HCT116 (cell line): ENCODE measurements at regions not wholly inside any gene's neighbourhood (a gene's known extent, or its start where the extent isn't known, plus 50 kb on each side); places are given as distances from the start of the nearest gene placed in this dataset.
"Not testable (repeated sequence)": the region's sequence is repeated elsewhere in the genome, so short reads cannot be mapped to it uniquely, and the experiment has no call there.

Experiments
- ATAC-seq: fragments of 200-7000 bp; cut with Tn5 transposase; 2 replicates; pipeline ENCODE4 v1.9.1; 2020; ENCODE audit warnings: mild to moderate bottlenecking, moderate library complexity
- BruUV-seq: library from RNA; stranded (reverse); fragments of 400-500 nt; replicated peaks from 2 replicates; lab custom pipeline; 2021; lab: Mats Ljungman, UMichigan
- CTCF ChIA-PET: fragments of 300-600 bp; sonication (Branson Sonifier 250); formaldehyde crosslinking; loops from one replicate; lab custom pipeline; 2021; ENCODE audit warnings: antibody characterized with exemption; lab: Charles Lee
- POLR2A ChIA-PET: fragments of 300-600, 350-600 bp; sonication (Branson Sonifier 250); formaldehyde crosslinking; loops from one replicate; lab custom pipeline; 2021; ENCODE audit warnings: antibody characterized with exemption; lab: Charles Lee
- RAD21 ChIA-PET, 2 experiments: fragments of 300-600 bp; sonication (Branson Sonifier 250); formaldehyde crosslinking; loops; one replicate each; lab custom pipeline; 2023; ENCODE audit warnings: low total read pairs in 2 of 2; ENCODE audit not compliant: uncharacterized antibody in 2 of 2, unreplicated experiment in 2 of 2, low non-redundant PET in 1 of 2; lab: Charles Lee
- DNase-seq: peaks from one replicate; pipeline ENCODE4 v3.0.0-alpha.2; 2010; ENCODE audit warnings: low read depth, low spot score
- H2AFZ ChIP-seq: fragments of 200-600 bp; shearing (Covaris generic), sonication (generic); 2 replicates; pipeline ENCODE4 v1.6.1; 2017; ENCODE audit warnings: low read depth, mixed run types, mixed read lengths, antibody characterized with exemption, low read length; ENCODE audit not compliant: poor library complexity, severe bottlenecking
- H3K27ac ChIP-seq: 2 replicates; pipeline ENCODE4 v1.5.1; 2012; ENCODE audit warnings: low read depth, low read length
- H3K27me3 ChIP-seq: fragments of 200-600 bp; sonication (generic); 2 replicates; pipeline ENCODE4 v1.6.1; 2016; ENCODE audit warnings: mixed run types, low read length, mixed read lengths; ENCODE audit not compliant: insufficient read depth
- H3K36me3 ChIP-seq, 2 experiments: fragments of 200-500 bp in 1 of 2; fragments of 200-600 bp in 1 of 2; sonication (Bioruptor generic) in 1 of 2; sonication (generic) in 1 of 2; 2 replicates each; pipeline versions ENCODE4 v1.5.1 to v1.6.1; 2014 to 2016; ENCODE audit warnings: low read length in 2 of 2, inconsistent platforms in 1 of 2, mixed read lengths in 1 of 2, mixed run types in 1 of 2; ENCODE audit not compliant: insufficient read depth in 2 of 2, control insufficient read depth in 1 of 2
- H3K4me1 ChIP-seq, 2 experiments: fragments of 200-600 bp in 1 of 2; sonication (generic) in 1 of 2; 2 replicates each; pipeline versions ENCODE4 v1.5.1 to v1.6.1; 2012 to 2017; ENCODE audit warnings: low read length in 2 of 2, inconsistent platforms in 1 of 2, mild to moderate bottlenecking in 1 of 2, mixed read lengths in 1 of 2, mixed run types in 1 of 2, moderate library complexity in 1 of 2; ENCODE audit not compliant: insufficient read depth in 2 of 2, control insufficient read depth in 1 of 2
- H3K4me2 ChIP-seq: fragments of 200-600 bp; sonication (generic); 2 replicates; pipeline ENCODE4 v1.6.1; 2017; ENCODE audit warnings: mixed run types, low read length, mixed read lengths
- H3K4me3 ChIP-seq, 2 experiments: fragments of 200-600 bp in 1 of 2; sonication (generic) in 1 of 2; replicated peaks in 1 of 2; 2 replicates each; pipeline ENCODE4 v1.5.1; 2011 to 2016; ENCODE audit warnings: low read length in 2 of 2, control low read depth in 1 of 2, low read depth in 1 of 2, mild to moderate bottlenecking in 1 of 2, mixed read lengths in 1 of 2, mixed run types in 1 of 2
- H3K79me2 ChIP-seq: fragments of 200-600 bp; sonication (generic); 2 replicates; pipeline ENCODE4 v1.6.1; 2017; ENCODE audit warnings: mild to moderate bottlenecking, mixed run types, low read length, moderate library complexity, mixed read lengths; ENCODE audit not compliant: insufficient read depth
- H3K9ac ChIP-seq: fragments of 200-600 bp; sonication (generic); 2 replicates; pipeline ENCODE4 v1.6.1; 2016; ENCODE audit warnings: low read length, mixed read lengths
- H3K9me2 ChIP-seq: fragments of 200-600 bp; sonication (generic), shearing (Covaris generic); 2 replicates; pipeline ENCODE4 v1.6.1; 2017; ENCODE audit warnings: mixed run types, mild to moderate bottlenecking, moderate library complexity; ENCODE audit not compliant: insufficient read depth
- H3K9me3 ChIP-seq, 2 experiments: fragments of 200-500 bp in 1 of 2; fragments of 200-600 bp in 1 of 2; sonication (Bioruptor generic) in 1 of 2; sonication (generic) in 1 of 2; 2 replicates each; pipeline ENCODE4 v1.6.1; 2014 to 2017; ENCODE audit warnings: low read length in 2 of 2, mixed read lengths in 2 of 2, inconsistent platforms in 1 of 2, low read depth in 1 of 2, mild to moderate bottlenecking in 1 of 2, mixed run types in 1 of 2, moderate library complexity in 1 of 2; ENCODE audit not compliant: control insufficient read depth in 1 of 2, insufficient read depth in 1 of 2
- H4K20me1 ChIP-seq: fragments of 200-600 bp; sonication (generic), shearing (Covaris generic); 2 replicates; pipeline ENCODE4 v1.6.1; 2017; ENCODE audit warnings: mixed run types, mild to moderate bottlenecking, moderate library complexity; ENCODE audit not compliant: insufficient read depth
- ATF3 ChIP-seq: IDR thresholded peaks from 2 replicates; pipeline ENCODE4 v1.6.1; 2012
- CBX3 ChIP-seq: IDR thresholded peaks from 2 replicates; pipeline ENCODE4 v1.6.1; 2012; ENCODE audit warnings: low read depth
- CEBPB ChIP-seq: IDR thresholded peaks from 2 replicates; pipeline ENCODE4 v1.6.1; 2012; ENCODE audit warnings: low read depth
- CTCF ChIP-seq, 3 experiments: fragments of 200-600 bp in 1 of 3; sonication (generic) in 1 of 3; IDR thresholded peaks in 2 of 3; conservative IDR thresholded peaks in 1 of 3; 2 replicates each; pipeline ENCODE4 v1.5.1; 2012 to 2017; ENCODE audit warnings: low read depth in 2 of 3, low read length in 2 of 3, antibody characterized with exemption in 1 of 3, borderline replicate concordance in 1 of 3, control low read depth in 1 of 3, mild to moderate bottlenecking in 1 of 3, mixed read lengths in 1 of 3, mixed run types in 1 of 3, moderate library complexity in 1 of 3; ENCODE audit not compliant: insufficient read depth in 1 of 3
- ELF1 ChIP-seq: IDR thresholded peaks from 2 replicates; pipeline ENCODE4 v1.6.1; 2012; ENCODE audit warnings: low read depth, borderline replicate concordance
- EZH2 ChIP-seq: fragments of 200-600 bp; sonication (generic); IDR thresholded peaks from 2 replicates; pipeline ENCODE4 v1.6.1; 2017; ENCODE audit warnings: antibody characterized with exemption, mixed run types
- EZH2phosphoT487 ChIP-seq: fragments of 200-600 bp; IDR thresholded peaks from 2 replicates; pipeline ENCODE4 v1.6.1; 2018; ENCODE audit warnings: antibody characterized with exemption, borderline replicate concordance
- JUND ChIP-seq: IDR thresholded peaks from 2 replicates; pipeline ENCODE4 v1.6.1; 2012
- MAX ChIP-seq: IDR thresholded peaks from 2 replicates; pipeline ENCODE4 v1.6.1; 2012
- POLR2A ChIP-seq: IDR thresholded peaks from 2 replicates; pipeline ENCODE4 v1.7.0; 2011; ENCODE audit warnings: borderline replicate concordance; ENCODE audit not compliant: insufficient read depth, insufficient read length; ENCODE audit errors: extremely low read depth
- POLR2AphosphoS5 ChIP-seq: IDR thresholded peaks from 2 replicates; pipeline ENCODE4 v1.6.1; 2011; ENCODE audit warnings: mild to moderate bottlenecking, low read depth, low read length, moderate library complexity
- SIN3A ChIP-seq: IDR thresholded peaks from 2 replicates; pipeline ENCODE4 v1.6.1; 2012; ENCODE audit warnings: low read depth
- SP1 ChIP-seq: IDR thresholded peaks from 2 replicates; pipeline ENCODE4 v1.6.1; 2012; ENCODE audit warnings: low read depth
- SRF ChIP-seq: IDR thresholded peaks from 2 replicates; pipeline ENCODE4 v1.6.1; 2012; ENCODE audit warnings: low read depth
- TCF7L2 ChIP-seq: IDR thresholded peaks from 2 replicates; pipeline ENCODE4 v1.7.0; 2011; ENCODE audit warnings: borderline replicate concordance, inconsistent platforms; ENCODE audit not compliant: insufficient read depth, insufficient read length; ENCODE audit errors: extremely low read depth
- YY1 ChIP-seq: IDR thresholded peaks from 2 replicates; pipeline ENCODE4 v1.6.1; 2011; ENCODE audit warnings: low read length, low read depth, moderate library complexity, mild to moderate bottlenecking; ENCODE audit not compliant: insufficient replicate concordance; ENCODE audit errors: extremely low read depth
- ZBTB33 ChIP-seq: IDR thresholded peaks from 2 replicates; pipeline ENCODE4 v1.6.1; 2011; ENCODE audit warnings: mild to moderate bottlenecking, low read length, moderate library complexity; ENCODE audit not compliant: insufficient replicate concordance; ENCODE audit errors: extremely low read depth
- intact Hi-C: fragments of 100-400 bp; cut with micrococcal nuclease; formaldehyde crosslinking; loops from 2 replicates; pipeline ENCODE4 v1.10.0; 2022

GRCh38 chr5:90214991-90215390 is 194.6 kb downstream of the CETN3 start:
- intact Hi-C loops = no loop called here
- H3K79me2 ChIP-seq = no peaks in the 10 kb centered on the region
- ATAC-seq (no peak), DNase-seq (no peak)
- no peaks in the 10 kb centered on the region for H3K9me3 ChIP-seq
- no peaks in the 10 kb centered on the region for H3K9me2 ChIP-seq
- H2AFZ ChIP-seq = no peak overlapping the region
- CTCF ChIA-PET = interaction anchor here (1.3 kb wide), 1 partner anchor 51 kb away, joined by 3 read pairs; no protein-coding TSS in a partner anchor
- H3K36me3 ChIP-seq = no peaks in the 10 kb centered on the region
- no peak for TF ChIP-seq EZH2phosphoT487
- TF ChIP-seq ZBTB33 = no peak
- TF ChIP-seq SIN3A = no peak
- no peak for TF ChIP-seq JUND
- no peak for TF ChIP-seq ELF1
- no peak for TF ChIP-seq TCF7L2
- no peak for TF ChIP-seq POLR2AphosphoS5
- TF ChIP-seq CTCF (IDR thresholded peaks at IDR 0.05 in 2 of 3, conservative IDR thresholded peaks at IDR 0.05 in 1 of 3; ENCODE audit: borderline replicate concordance in 1 of 3, insufficient read depth in 1 of 3, low read depth in 2 of 3, low read length in 2 of 3) = no peak
- TF ChIP-seq EZH2 = no peak
- no peak for TF ChIP-seq CBX3
- TF ChIP-seq ATF3 = no peak
- no peak for TF ChIP-seq MAX
- TF ChIP-seq YY1 = no peak
- no peak for TF ChIP-seq SP1
- no peak for TF ChIP-seq SRF
- TF ChIP-seq CEBPB = no peak
- no peak for TF ChIP-seq POLR2A
- H3K27me3 ChIP-seq = no peaks in the 10 kb centered on the region
- H3K4me3 ChIP-seq = no peak overlapping the region
- RAD21 ChIA-PET = no interaction called here
- H3K4me2 ChIP-seq = no peak overlapping the region
- no peak overlapping the region for H3K27ac ChIP-seq
- H3K4me1 ChIP-seq = no peaks in the 10 kb centered on the region
- no peak overlapping the region for H3K9ac ChIP-seq
- POLR2A ChIA-PET = no interaction called here
- no peaks in the 10 kb centered on the region for H4K20me1 ChIP-seq
- no TSS peak for BruUV-seq

- POLR2A ChIA-PET, H3K4me1 ChIP-seq, H3K9me3 ChIP-seq, H3K9ac ChIP-seq, H3K4me3 ChIP-seq, H2AFZ ChIP-seq, H3K9me2 ChIP-seq, H3K4me2 ChIP-seq, BruUV-seq, ATAC-seq, H4K20me1 ChIP-seq, H3K79me2 ChIP-seq, H3K27me3 ChIP-seq, intact Hi-C loops, CTCF ChIA-PET, H3K27ac ChIP-seq, DNase-seq, H3K36me3 ChIP-seq, RAD21 ChIA-PET: not testable (repeated sequence)
Observed at GRCh38 chr5:90208323-90208722, 201.2 kb downstream of the CETN3 start.
